DOHH2 (cell line): ENCODE measurements at regions not wholly inside any gene's neighbourhood (a gene's known extent, or its start where the extent isn't known, plus 50 kb on each side); places are given as distances from the start of the nearest gene placed in this dataset.

Experiments used
- EZH2phosphoT487 ChIP-seq: fragments of 200-600 bp; sonication (generic); IDR thresholded peaks from 2 replicates; pipeline ENCODE4 v1.6.1; 2017; ENCODE audit warnings: borderline replicate concordance, mild to moderate bottlenecking, antibody characterized with exemption, low read length, moderate library complexity, mixed read lengths
- TF ChIP-seq, protein P1 (sequence below): fragments of 200-600 bp; sonication (generic); IDR thresholded peaks from one replicate; pipeline ENCODE4 v1.5.1; 2014; ENCODE audit warnings: antibody characterized with exemption, mild to moderate bottlenecking, low read depth, low read length; ENCODE audit not compliant: poor library complexity, severe bottlenecking

DNA sequence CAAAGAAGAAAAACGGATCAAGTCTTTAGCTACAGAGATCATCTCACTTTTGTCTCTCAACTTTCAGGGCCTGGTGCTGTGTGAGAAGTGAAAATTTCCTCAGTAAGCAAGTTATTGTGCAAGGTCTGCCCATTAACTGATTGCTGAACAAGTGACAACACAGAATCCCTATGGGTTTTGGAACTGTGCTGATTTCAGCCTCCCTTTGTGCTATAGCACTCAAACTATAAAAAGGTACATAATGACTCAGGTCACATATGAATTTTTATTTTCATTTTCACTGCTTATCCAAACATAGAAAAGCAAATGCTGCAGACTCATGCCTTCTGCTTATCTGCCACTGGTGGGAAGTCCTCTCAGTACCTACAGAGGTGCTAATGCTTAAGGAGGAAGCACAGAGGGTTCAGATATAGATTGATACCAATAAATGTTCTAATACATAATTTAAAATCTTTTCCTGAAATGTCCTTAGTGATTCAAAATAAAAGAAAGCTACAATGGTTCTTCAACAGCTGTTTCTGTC, 576.2 kb upstream of the CT83 start:
- TF ChIP-seq, protein P1, sequence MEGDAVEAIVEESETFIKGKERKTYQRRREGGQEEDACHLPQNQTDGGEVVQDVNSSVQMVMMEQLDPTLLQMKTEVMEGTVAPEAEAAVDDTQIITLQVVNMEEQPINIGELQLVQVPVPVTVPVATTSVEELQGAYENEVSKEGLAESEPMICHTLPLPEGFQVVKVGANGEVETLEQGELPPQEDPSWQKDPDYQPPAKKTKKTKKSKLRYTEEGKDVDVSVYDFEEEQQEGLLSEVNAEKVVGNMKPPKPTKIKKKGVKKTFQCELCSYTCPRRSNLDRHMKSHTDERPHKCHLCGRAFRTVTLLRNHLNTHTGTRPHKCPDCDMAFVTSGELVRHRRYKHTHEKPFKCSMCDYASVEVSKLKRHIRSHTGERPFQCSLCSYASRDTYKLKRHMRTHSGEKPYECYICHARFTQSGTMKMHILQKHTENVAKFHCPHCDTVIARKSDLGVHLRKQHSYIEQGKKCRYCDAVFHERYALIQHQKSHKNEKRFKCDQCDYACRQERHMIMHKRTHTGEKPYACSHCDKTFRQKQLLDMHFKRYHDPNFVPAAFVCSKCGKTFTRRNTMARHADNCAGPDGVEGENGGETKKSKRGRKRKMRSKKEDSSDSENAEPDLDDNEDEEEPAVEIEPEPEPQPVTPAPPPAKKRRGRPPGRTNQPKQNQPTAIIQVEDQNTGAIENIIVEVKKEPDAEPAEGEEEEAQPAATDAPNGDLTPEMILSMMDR = no peak
- no peak for TF ChIP-seq EZH2phosphoT487
